Mesendoderm (in vitro differentiated cells): ENCODE measurements at regions not wholly inside any gene's neighbourhood (a gene's known extent, or its start where the extent isn't known, plus 50 kb on each side); places are given as distances from the start of the nearest gene placed in this dataset.

ENCODE experiments used
- DNase-seq: peaks from one replicate; pipeline ENCODE4 v3.0.0; 2013
- H2AK5ac ChIP-seq: 2 replicates; pipeline ENCODE4 v1.6.1; 2013; ENCODE audit warnings: low read length, inconsistent platforms
- H2BK120ac ChIP-seq: 2 replicates; pipeline ENCODE4 v1.6.1; 2013; ENCODE audit warnings: low read depth, mild to moderate bottlenecking, low read length, moderate library complexity, mixed read lengths
- H2BK15ac ChIP-seq: replicated peaks from 2 replicates; pipeline ENCODE4 v1.6.1; 2013; ENCODE audit warnings: low read depth, mild to moderate bottlenecking, moderate library complexity
- H2BK5ac ChIP-seq: 2 replicates; pipeline ENCODE4 v1.6.1; 2013; ENCODE audit warnings: low read length, inconsistent platforms
- H3K18ac ChIP-seq: 2 replicates; pipeline ENCODE4 v1.6.1; 2013; ENCODE audit warnings: mild to moderate bottlenecking, low read length, mixed read lengths
- H3K23ac ChIP-seq: one replicate; pipeline ENCODE4 v1.6.1; 2013; ENCODE audit warnings: low read length
- H3K27ac ChIP-seq: 2 replicates; pipeline ENCODE4 v1.5.1; 2013; ENCODE audit warnings: low read depth, mild to moderate bottlenecking, inconsistent platforms, low read length, moderate library complexity
- H3K27me3 ChIP-seq: 2 replicates; pipeline ENCODE4 v1.6.1; 2013; ENCODE audit warnings: low read length, control low read depth, mild to moderate bottlenecking, inconsistent platforms; ENCODE audit not compliant: insufficient read depth, poor library complexity
- H3K36me3 ChIP-seq: 2 replicates; pipeline ENCODE4 v1.6.1; 2013; ENCODE audit warnings: low read length, inconsistent platforms; ENCODE audit not compliant: control insufficient read depth, insufficient read depth
- H3K4ac ChIP-seq: one replicate; pipeline ENCODE4 v1.6.1; 2013; ENCODE audit warnings: low read depth, mild to moderate bottlenecking, low read length, moderate library complexity
- H3K4me1 ChIP-seq: 2 replicates; pipeline ENCODE4 v1.6.1; 2013; ENCODE audit warnings: low read depth, low read length, inconsistent platforms; ENCODE audit not compliant: control insufficient read depth
- H3K4me2 ChIP-seq: 2 replicates; pipeline ENCODE4 v1.6.1; 2013; ENCODE audit warnings: low read length
- H3K4me3 ChIP-seq: 2 replicates; pipeline ENCODE4 v1.5.1; 2013; ENCODE audit warnings: mild to moderate bottlenecking, low read length
- H3K56ac ChIP-seq: one replicate; pipeline ENCODE4 v1.6.1; 2013; ENCODE audit warnings: low read length
- H3K79me1 ChIP-seq: 2 replicates; pipeline ENCODE4 v1.6.1; 2013; ENCODE audit warnings: low read length, inconsistent platforms
- H3K79me2 ChIP-seq: 2 replicates; pipeline ENCODE4 v1.6.1; 2013; ENCODE audit warnings: mild to moderate bottlenecking, low read length; ENCODE audit not compliant: control insufficient read depth, insufficient read depth
- H3K9ac ChIP-seq: 2 replicates; pipeline ENCODE4 v1.6.1; 2013; ENCODE audit warnings: low read length, inconsistent platforms
- H4K5ac ChIP-seq: one replicate; pipeline ENCODE4 v1.6.1; 2013; ENCODE audit warnings: low read length
- H4K8ac ChIP-seq: one replicate; pipeline ENCODE4 v1.6.1; 2013; ENCODE audit warnings: low read depth, mild to moderate bottlenecking, control low read depth, low read length, moderate library complexity
- WGBS: extraction: QIAGEN DNeasy Blood & Tissue Kit; methylation state at CpG from one replicate; pipeline ENCODE4 v1.1.7; 2013; ENCODE audit warnings: low lambda C conversion rate, missing lambda C conversion rate; ENCODE audit not compliant: insufficient coverage; ENCODE audit errors: extremely low coverage; 5-methylcytosine and 5-hydroxymethylcytosine counted together

DNA sequence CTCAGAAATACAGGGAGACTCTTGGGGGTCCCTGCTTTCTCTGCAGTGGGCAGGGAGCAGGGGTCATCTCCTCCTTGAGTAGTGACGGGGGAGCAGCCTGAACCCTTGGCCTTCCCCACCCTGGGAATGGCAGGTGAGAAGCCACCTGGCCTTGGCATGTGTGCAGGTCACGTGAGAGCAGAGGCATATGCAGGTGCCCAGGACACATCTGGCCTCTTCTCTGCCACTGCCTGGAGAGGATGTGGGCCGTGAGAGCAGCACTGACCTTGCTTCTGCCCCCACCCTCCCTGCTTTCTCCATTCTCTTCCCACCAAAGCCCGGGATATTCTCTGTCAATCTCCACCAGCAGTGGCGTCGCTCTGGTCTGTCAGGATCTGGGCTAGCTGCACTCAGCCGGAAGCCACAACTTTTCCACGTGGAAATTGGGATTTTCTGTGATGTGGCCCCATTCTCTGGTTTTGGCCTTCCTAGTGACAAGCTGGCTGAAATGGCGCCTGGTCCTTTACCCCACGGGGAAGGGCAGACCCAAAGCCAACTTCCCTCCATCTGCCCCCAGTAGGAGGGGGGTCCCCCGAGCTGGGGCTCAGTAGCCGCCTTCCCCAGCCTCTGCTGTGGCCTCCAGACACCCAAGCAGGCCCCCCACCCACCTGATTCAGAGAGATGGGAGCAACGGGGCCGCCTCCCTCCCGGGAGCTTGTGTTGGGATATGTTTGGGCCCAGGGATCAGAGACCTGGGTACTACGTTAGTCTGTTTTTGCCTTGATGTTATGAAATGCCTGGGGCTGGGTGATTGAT is 70.4 kb upstream of the FCN1 start:
- no peaks in the 10 kb centered on the region for H3K79me2 ChIP-seq
- H3K4me3 ChIP-seq: no peak overlapping the region
- H3K4ac ChIP-seq: no peak overlapping the region
- H2BK15ac ChIP-seq: no peak overlapping the region
- no peak overlapping the region for H2BK5ac ChIP-seq
- no peaks in the 10 kb centered on the region for H3K79me1 ChIP-seq
- no peak overlapping the region for H3K56ac ChIP-seq
- no peak overlapping the region for H3K23ac ChIP-seq
- no peak overlapping the region for H3K4me2 ChIP-seq
- no peak overlapping the region for H3K18ac ChIP-seq
- no peaks in the 10 kb centered on the region for H3K27me3 ChIP-seq
- no peak overlapping the region for H2AK5ac ChIP-seq
- H3K9ac ChIP-seq: no peak overlapping the region
- DNase-seq: no peak
- H2BK120ac ChIP-seq: no peak overlapping the region
- H3K36me3 ChIP-seq: no peaks in the 10 kb centered on the region
- H4K5ac ChIP-seq: no peak overlapping the region
- H3K27ac ChIP-seq: no peak overlapping the region
- H3K4me1 ChIP-seq: no peaks in the 10 kb centered on the region
- no CpG with 5 or more reads among the region's 16 CpGs for WGBS
- no peak overlapping the region for H4K8ac ChIP-seq

DNA sequence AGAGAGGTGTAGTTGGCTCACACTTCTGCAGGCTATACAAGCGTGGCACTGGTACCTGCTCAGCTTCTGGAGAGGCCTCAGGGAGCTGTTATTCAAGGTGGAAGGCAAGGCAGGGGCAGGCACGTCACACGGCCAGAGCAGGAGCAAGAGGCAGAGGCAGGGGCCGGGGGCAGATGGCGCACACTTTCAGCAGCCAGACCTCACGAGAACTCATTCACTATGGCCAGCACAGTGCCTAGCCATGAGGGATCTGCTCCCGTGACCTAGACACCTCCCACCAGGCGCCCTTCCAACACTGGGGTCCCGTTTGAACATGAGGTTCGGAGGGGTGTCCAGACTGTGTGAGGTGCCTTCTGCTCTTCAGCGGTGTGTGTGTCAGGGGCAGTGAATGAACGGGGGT is 71.0 kb upstream of the FCN1 start:
- no peak overlapping the region for H4K5ac ChIP-seq

DNA sequence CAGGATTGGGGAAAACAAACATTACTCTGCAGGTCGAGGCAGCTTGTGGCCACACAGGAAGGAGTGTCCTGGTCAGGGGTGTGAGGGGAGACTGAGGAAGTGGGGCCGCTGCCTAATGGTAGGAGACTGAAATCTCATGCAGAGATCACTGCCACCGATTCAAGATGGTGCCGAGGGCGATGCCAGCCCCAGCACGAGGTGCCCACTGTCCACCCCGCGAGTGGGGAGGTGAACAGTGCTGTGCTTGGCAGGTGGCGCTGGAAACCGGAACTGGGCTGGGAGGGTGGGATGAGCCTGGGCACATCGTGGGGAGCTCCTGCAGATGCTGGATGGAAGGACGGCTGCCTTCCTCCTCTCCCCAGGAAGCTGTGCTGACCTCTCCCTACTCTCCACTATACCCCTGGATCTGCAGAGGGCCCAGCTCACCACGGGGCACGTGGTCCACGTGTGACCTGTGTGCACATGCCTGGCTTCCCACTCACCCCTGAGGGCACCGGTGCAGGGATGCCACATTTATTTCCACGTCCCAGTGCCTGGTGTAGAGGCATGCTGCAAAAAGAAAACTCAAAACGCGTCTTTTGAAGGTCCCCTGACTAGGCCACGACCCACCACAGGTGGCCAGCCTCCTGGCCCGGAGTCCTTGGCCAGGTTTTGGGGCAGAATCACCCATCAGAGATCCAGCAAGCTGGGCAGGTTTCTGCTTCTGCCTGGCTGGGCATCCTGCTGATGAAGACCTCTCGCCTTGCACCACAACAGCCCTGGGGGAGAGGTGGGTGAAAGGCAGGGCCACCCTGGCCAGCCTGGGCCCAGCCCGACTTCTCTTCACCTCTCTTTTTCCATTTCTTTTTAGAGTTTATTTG is 71.7 kb upstream of the FCN1 start:
- H3K27me3 ChIP-seq: no peaks in the 10 kb centered on the region
- no peak for DNase-seq
- H3K79me2 ChIP-seq: no peaks in the 10 kb centered on the region
- no peak overlapping the region for H4K8ac ChIP-seq
- no peak overlapping the region for H3K9ac ChIP-seq
- no peak overlapping the region for H2BK15ac ChIP-seq
- no peak overlapping the region for H3K23ac ChIP-seq
- no peak overlapping the region for H2BK120ac ChIP-seq
- H2BK5ac ChIP-seq: no peak overlapping the region
- H4K5ac ChIP-seq: no peak overlapping the region
- H3K36me3 ChIP-seq: no peaks in the 10 kb centered on the region
- H3K79me1 ChIP-seq: no peaks in the 10 kb centered on the region
- no peak overlapping the region for H3K4me2 ChIP-seq
- H3K4me3 ChIP-seq: no peak overlapping the region
- no peak overlapping the region for H2AK5ac ChIP-seq
- no peaks in the 10 kb centered on the region for H3K4me1 ChIP-seq
- H3K18ac ChIP-seq: no peak overlapping the region
- no peak overlapping the region for H3K27ac ChIP-seq
- no peak overlapping the region for H3K56ac ChIP-seq
- whole genome bisulfite sequencing: no CpG with 5 or more reads among the region's 23 CpGs
- no peak overlapping the region for H3K4ac ChIP-seq

More for the DNA sequence above, 71.0 kb upstream of the FCN1 start:
- no peak overlapping the region for H3K9ac ChIP-seq
- H4K8ac ChIP-seq: no peak overlapping the region
- H3K79me2 ChIP-seq: no peaks in the 10 kb centered on the region
- H2AK5ac ChIP-seq: no peak overlapping the region
- H3K36me3 ChIP-seq: no peaks in the 10 kb centered on the region
- no peak overlapping the region for H3K18ac ChIP-seq
- H3K56ac ChIP-seq: no peak overlapping the region
- no peak overlapping the region for H3K4me3 ChIP-seq
- H3K27ac ChIP-seq: no peak overlapping the region
- no peak overlapping the region for H2BK120ac ChIP-seq
- no CpG with 5 or more reads among the region's 12 CpGs for WGBS
- no peak overlapping the region for H2BK5ac ChIP-seq
- H3K27me3 ChIP-seq: no peaks in the 10 kb centered on the region
- DNase-seq: no peak
- no peak overlapping the region for H2BK15ac ChIP-seq
- no peak overlapping the region for H3K4me2 ChIP-seq
- no peaks in the 10 kb centered on the region for H3K4me1 ChIP-seq
- no peak overlapping the region for H3K23ac ChIP-seq
- no peak overlapping the region for H3K4ac ChIP-seq
- H3K79me1 ChIP-seq: no peaks in the 10 kb centered on the region

DNA sequence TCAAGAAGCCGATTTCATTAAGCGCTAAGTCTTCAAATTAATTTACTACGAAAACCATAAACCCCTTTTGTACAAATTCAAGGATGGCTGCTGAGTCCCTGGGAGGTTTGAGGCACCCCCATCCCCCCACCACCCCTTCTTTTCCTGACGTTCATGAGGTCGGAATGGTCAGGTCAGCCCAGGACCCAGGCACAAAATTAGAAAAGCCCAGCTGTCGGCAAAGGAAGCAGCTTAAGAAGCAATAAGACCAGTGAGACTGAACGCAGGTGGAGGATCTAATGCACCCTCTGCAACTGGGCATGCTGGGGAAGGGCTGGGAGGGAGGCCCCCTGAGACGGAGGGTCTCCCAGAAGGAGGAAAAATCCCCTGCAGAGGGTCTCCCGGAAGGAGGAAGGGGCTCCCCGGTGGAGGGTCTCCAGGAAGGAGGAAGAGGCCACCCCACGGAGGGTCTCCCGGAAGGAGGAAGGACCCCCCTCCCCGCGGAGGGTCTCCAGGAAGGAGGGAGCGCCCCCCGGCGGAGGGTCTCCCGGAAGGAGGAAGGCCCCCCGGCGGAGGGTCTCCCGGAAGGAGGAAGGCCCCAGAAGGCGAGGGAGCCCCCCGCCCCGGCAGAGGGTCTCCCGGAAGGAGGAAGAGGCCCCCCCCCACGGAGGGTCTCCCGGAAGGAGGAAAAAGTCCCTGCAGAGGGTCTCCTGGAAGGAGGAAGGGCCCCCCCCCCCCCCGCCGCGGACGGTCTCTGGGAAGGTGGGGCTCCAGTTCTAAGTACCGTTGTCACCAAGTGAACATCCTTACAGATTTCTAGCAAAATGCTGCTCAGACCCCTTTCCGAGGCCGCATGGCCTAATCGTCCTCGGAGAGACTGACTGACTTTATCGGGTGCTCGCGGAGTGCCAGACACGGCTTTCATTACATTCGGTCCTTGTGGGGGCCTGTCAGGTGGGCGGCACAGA is 74.4 kb upstream of the FCN1 start:
- no peak overlapping the region for H3K18ac ChIP-seq
- H3K27ac ChIP-seq: no peak overlapping the region
- H3K23ac ChIP-seq: no peak overlapping the region
- H2BK15ac ChIP-seq: no peak overlapping the region
- H2AK5ac ChIP-seq: no peak overlapping the region
- no peak overlapping the region for H3K9ac ChIP-seq
- H3K4me1 ChIP-seq: no peaks in the 10 kb centered on the region
- no peaks in the 10 kb centered on the region for H3K27me3 ChIP-seq
- H3K56ac ChIP-seq: no peak overlapping the region
- H3K79me2 ChIP-seq: no peaks in the 10 kb centered on the region
- no peaks in the 10 kb centered on the region for H3K36me3 ChIP-seq
- H4K5ac ChIP-seq: no peak overlapping the region
- no peak for DNase-seq
- no peak overlapping the region for H2BK120ac ChIP-seq
- H3K79me1 ChIP-seq: no peaks in the 10 kb centered on the region
- WGBS: no CpG with 5 or more reads among the region's 42 CpGs
- H4K8ac ChIP-seq: no peak overlapping the region
- no peak overlapping the region for H2BK5ac ChIP-seq
- no peak overlapping the region for H3K4ac ChIP-seq
- H3K4me2 ChIP-seq: no peak overlapping the region
- no peak overlapping the region for H3K4me3 ChIP-seq

DNA sequence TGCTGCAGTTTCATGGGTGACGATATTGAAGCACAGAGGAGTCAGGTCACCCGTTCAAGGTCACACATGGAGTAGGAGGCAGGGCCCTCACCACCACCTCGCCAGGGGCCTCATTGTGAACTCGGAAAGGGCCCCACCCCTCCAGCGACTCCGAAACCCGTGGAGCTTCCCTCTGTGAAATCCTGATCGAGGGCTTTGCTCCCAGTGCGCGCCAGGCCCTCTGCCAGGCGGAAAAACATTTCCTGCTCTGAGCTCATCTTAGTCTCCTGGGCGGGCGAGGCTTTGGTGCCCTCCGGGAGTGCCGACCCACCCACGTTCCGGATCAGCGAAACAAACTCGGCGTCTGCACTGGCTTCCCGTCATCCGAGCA is 75.0 kb upstream of the FCN1 start:
- Histone ChIP-seq H3K27ac (no peak overlapping the region), H3K79me2 (no peaks in the 10 kb centered on the region), H3K18ac (no peak overlapping the region), H3K23ac (no peak overlapping the region), H3K4me3 (no peak overlapping the region), H3K27me3 (no peaks in the 10 kb centered on the region), H3K56ac (no peak overlapping the region), H3K4me2 (no peak overlapping the region), H2AK5ac (no peak overlapping the region), H2BK15ac (no peak overlapping the region), H4K5ac (no peak overlapping the region), H3K9ac (no peak overlapping the region), H4K8ac (no peak overlapping the region), H2BK120ac (no peak overlapping the region), H3K4me1 (no peaks in the 10 kb centered on the region), H3K36me3 (no peaks in the 10 kb centered on the region), H3K79me1 (no peaks in the 10 kb centered on the region), H2BK5ac (no peak overlapping the region), H3K4ac (no peak overlapping the region)
- no peak for DNase-seq
- WGBS: no CpG with 5 or more reads among the region's 22 CpGs
